ENCODE measurements at regions not wholly inside any gene's neighbourhood (a gene's known extent, or its start where the extent isn't known, plus 50 kb on each side); places are given as distances from the start of the nearest gene placed in this dataset.

- TF ChIP-seq TCF7L2 (IDR thresholded peaks at IDR 0.05; ENCODE audit: low read depth, low read length) = no peak
- no peak for TF ChIP-seq CTCF (IDR thresholded peaks at IDR 0.05)
Measured at GRCh38 chr11:25862159-25862558, 469.8 kb upstream of the ANO3 start.
